Ecto neural progenitor cell (in vitro differentiated cells): ENCODE measurements at regions not wholly inside any gene's neighbourhood (a gene's known extent, or its start where the extent isn't known, plus 50 kb on each side); places are given as distances from the start of the nearest gene placed in this dataset.
A peak's percentile ranks its signal among the peaks of the same experiment; 100 is the strongest.
"Not testable (repeated sequence)": the region's sequence is repeated elsewhere in the genome, so short reads cannot be mapped to it uniquely, and the experiment has no call there.

Source experiments
- DNase-seq: peaks from one replicate; pipeline ENCODE4 v3.0.0-alpha.2; 2018; ENCODE audit warnings: low spot score

DNA sequence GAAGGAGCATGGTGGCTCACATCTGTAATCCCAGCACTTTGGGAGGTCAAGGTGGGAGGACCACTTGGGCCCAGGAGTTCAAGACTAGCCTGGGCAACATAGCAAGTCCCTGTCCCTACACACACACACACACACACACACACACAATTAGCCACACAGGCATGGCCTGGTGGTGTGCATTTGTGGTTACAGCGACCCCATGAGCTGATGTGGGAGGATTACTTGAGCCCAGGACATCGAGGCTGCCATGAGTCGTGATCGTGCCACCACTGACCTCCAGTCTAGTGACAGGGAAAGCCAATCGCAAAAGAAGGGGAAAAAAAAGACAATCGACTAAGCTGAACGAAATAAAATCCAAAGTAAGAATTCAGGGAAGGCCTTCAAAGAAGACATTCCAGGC lies 67.9 kb downstream of the TBX3 start:
- no peak for DNase-seq

DNA sequence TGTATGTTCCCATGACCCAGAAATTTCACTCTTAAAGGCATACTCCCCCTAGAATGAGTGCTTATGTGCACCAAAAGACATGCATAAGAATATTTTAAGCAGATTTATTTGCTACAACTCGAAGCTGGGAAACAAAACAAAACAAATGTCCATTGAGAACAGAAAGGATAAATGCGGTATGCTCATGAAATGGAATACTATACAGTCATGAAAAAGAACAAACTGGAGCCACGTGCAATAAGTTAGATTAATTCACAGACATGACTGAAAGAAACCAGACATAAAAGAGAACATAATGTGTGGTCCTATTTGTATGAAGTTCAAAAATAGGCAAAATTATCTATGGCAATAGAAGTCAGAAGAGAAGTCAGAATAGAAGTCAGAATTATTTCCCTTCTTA lies 69.9 kb downstream of the TBX3 start:
- DNase-seq = no peak

DNA sequence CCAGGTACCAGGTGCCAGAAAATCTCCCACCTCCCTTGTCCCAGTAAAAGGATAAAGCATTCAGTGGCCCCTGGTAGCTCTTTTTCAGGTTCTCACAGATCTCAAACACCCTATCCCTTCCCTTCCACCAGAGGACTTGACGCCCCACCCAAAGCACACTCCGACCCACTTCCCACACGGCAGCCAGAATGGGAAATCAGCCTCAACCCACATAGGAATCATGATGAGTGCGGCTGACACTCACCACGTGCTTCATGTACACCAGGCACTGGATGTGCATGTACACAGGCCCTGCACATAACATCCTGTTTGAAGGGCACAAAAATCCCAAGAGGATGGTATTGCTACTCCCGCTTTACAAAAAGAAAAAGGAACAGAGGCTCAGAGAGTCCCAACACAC lies 71.9 kb downstream of the TBX3 start:
- no peak for DNase-seq

DNA sequence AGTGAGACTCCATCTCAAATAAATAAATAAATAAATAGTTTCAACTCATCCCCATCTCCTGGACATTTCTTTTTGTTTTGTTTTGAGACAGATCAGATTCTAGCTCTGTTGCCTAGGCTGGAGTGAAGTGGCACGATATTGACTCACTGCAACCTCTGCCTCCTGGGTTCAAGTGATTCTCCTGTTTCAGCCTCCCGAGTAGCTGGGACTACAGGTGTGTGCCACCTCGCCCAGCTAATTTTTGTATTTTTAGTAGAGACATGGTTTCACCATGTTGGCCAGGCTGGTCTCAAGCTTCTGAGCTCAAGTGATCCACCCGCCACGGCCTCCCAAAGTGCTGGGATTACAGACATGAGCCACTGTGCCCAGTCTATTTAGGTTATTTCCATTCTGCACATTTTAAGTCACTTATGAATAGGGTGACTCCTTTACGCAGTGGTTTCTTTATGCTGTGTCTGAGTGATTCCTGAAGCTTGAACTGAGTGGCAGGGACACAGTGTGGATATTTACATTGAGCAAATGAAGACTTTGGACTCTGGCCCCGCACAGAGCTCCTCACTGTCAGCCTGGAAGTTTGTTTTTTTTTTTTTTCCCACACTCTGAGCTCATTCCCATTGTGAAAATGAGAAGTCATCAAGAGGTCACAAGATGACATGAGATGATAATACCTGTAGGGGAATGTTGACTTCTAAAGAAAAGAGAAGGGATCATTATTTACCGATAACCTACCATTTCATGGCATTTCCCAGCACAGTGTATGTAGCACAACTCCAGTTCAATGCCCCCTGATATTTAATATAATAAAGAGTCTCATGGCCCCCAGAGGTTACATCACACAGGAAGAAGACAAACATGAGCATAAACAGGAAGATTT lies 72.6 kb downstream of the TBX3 start:
- DNase-seq = no peak

DNA sequence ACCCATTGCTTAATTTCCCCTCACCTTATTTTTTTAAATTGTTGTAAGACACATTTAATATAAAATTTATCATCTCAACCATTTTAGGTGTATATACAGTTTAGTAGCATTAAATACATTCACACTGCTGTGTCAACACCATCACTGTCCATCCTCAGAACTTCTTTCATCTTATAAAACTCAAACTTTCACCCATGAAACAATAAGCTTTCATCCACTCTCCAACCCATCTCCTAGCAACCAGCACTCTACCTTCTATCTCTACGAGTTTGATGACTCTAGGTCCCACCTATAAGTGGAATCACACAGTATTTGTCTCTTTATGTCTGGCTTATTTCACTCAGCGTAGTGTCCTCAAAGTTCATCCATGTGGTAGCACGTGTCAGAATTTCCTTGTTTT lies 75.5 kb downstream of the TBX3 start:
- DNase-seq = no peak

DNA sequence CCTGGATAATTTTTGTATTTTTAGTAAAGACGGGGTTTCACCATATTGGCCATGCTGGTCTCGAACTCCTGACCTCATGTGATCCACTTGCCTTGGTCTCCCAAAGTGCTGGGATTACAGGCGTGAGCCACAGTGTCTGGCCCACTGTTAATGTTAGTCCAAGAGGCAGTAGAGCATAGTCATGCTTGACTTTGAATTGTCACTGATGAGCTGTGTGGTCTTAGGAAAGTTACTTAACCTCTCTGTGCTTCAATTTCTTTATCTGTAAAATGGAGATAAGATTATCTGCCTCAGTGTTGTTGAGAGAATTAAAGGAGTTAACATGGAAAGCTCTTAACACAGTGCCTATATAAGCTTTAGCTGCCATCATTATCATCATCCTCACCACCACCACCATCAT lies 78.1 kb downstream of the TBX3 start:
- DNase-seq = no peak

DNA sequence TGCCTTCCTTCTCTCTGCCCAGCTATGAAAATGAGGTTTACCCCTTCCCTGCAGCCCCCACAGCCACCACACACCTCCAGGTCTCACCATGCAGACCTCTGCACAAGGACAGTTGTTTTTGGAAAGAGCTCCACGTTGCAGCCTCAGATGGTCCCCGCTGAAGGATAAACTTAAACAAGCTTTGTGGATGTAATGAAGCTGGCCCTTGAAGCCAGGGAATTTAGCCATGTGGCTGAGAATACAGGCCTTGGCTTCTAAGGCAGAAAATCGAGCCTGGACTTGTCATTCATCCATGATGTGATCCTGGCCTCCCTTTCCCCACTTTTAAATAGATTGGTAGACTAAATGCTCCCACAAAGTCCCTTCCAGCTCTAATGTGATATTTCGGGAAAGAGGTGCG lies 79.4 kb downstream of the TBX3 start:
- DNase-seq = no peak

DNA sequence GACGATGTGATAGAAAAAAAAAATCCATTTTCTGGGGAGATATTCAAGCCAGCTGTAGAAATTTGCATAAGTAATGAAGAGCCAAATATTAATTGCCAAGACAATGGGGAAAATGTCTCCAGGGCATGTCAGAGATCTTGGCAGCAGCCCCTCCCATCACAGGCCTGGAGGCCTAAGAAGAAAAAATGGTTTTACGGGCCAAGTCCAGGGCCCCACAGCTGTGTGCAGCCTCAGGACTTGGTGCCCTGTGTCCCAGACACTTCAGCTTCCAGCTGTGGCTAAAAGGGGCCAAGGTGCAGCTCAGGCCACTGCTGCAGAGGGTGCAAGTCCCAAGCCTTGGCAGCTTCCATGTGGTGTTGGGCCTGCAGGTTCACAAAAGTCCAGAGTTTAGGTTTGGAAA lies 83.4 kb downstream of the TBX3 start:
- not testable (repeated sequence) for DNase-seq

DNA sequence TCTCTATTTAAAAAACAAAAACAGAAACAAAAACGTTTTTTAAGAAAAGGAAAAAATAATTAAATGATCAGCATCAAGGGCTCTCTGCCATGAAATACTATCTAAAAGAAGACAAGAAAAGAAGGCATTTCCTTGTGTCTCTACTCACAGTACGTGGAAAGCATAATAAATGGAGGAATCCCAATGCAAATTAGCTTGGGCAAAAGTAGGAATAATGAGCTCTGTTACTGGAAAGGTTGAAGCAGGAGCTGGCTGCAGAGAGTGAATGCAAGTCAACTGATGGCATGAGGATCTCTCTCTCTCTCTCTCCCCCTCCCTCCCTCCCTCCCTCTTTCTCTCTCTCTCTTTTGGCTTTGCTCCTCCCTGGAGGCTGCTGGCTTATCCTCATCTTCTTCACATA lies 85.9 kb downstream of the TBX3 start:
- DNase-seq = no peak

DNA sequence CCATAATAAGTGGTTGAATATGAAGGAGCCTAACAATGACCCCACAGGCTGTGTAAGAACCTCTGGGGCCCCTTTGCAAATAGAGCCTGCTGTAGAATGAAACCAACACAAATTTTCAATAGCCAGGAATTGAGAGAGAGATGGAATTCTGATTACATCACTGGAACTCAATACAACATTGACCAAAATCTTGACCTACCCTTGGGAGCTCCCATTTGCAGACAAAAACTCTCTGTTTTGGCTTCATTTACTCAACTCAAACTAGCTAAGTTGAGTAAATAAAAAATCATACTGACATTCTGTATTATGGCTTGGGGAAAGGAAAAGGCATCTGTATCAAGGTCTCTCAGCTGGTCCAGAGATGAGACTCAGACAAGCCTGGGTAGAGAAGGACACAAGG lies 91.0 kb downstream of the TBX3 start:
- DNase-seq = no peak

DNA sequence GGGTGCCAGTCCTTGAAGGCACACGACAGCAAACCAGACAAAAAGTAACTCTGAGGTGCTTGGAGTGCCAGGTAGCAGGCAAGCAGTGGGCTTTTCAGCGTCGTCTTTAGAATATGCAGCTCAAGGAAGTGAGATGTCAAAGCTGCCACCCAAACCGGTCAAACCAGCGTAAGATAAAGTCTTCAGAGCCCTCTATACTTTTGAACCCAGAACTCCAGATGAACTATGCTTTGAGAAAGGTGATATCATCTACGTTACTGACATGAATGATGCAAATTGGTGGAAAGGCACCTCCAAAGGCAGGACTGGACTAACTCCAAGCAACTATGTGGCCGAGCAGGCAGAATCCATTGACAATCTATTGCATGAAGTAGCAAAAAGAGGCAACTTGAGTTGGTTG lies 95.9 kb downstream of the TBX3 start:
- no peak for DNase-seq

DNA sequence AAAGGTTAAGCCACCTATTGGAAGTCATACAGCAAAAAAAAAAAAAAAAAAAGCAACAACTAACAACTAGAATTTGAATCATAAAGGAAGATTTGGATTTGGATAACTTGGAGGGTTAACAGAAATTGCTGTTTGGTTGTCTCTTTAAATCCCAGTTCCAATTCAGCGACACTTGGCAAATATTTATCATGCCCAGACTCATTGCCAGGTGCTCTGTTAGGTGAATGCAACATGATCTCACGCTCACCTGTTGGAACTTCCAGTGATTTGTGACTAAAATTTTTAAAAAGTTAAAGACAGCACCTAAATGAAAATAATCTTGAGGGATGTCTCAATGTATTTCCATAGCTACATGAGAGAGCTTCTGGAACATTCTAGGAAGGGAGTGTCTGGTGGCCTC lies 103.7 kb downstream of the TBX3 start:
- no peak for DNase-seq

DNA sequence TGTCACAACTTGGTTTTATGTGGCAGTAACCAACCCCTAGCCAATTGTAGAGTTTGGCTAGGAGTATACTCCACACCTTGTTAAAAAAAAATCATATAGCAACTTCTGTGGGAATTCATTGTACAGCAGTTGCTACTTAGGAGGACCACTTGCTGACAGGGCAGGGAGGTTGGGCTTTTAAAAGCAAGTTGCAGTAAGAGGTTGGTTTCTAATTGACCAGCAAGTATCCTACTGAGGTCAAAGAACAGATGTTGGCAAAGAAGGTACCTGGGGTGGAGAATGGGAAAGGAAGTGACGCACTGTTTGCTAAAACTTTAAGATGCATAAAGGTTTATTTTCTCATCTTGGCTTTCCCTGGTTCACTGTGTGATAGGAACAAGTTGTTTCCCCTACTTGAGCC lies 104.6 kb downstream of the TBX3 start:
- DNase-seq = no peak

DNA sequence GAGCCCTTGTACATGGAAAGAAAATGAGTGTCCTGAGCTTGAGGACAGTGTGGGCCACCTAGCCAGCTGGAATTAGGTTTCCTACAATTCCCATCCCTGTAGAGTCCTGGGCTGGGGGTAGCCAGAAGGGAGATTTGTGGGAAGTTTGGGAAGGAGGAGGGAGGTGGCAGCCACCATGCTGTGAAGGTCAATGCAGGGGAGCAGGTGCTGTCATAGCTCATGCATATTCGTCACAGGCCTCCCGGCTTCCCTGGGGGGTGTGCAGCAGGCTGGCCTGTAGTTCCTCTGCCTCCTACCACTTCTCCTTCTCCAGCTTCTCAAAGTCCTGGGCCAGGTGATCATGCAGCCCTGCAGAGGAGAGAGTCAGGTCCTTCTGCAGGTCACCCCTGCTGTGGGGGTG lies 121.3 kb downstream of the TBX3 start:
- DNase-seq = no peak

DNA sequence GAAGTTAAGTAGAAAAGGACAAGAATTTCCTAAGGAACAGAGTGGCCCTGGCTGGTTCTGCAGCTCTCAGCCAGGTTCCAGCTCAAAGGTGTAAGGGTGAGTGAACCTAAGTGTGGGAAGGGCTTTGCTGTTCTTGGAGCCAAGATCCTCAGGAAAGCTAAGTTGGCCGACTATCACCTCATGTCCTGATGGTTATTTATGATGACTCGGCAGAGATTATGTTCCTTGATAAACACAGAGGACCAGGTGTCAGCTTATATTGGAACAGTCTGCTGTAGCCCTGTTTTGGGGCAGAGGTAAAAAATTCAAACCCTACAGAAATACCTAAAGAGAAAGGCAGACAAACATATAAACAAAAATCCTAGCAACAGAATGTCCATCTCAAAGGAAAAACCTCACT lies 128.5 kb downstream of the TBX3 start:
- DNase-seq = no peak

DNA sequence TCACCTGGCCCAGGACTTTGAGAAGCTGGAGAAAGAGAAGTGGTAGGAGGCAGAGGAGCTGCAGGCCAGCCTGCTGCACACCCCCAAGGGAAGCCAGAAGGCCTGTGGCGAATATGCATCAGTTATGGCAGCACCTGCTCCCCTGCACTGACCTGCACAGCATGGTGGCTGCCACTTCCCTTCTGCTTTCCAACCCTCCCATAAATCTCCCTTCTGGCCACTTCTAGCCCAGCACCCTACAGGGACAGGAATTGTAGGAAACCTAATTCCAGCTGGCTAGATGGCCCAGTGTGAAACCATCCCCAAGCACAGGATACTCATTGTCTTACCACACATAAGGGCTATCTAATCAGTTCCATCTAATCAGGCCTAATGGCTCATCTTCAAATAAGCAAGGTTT lies 136.3 kb downstream of the TBX3 start:
- no peak for DNase-seq

DNA sequence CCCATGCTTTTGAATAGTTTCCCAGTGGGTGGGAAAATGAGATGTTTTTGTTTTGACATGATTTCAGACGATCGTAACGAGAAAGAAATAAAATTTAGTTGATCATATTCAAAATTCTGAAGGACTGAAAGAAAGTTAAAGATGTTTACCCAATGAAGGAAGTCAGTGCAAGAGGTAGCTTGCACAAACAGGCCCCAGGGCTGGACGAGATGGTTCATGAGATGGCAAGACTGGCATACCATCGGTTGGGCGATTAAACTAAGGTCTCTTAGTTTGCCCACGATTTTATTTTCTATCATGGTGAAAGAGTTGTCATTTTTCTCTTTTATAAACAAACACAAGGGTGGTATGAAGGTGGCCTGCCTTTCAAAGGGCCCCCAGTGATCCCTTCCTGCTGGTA lies 124.5 kb upstream of the TBX5 start:
- no peak for DNase-seq

DNA sequence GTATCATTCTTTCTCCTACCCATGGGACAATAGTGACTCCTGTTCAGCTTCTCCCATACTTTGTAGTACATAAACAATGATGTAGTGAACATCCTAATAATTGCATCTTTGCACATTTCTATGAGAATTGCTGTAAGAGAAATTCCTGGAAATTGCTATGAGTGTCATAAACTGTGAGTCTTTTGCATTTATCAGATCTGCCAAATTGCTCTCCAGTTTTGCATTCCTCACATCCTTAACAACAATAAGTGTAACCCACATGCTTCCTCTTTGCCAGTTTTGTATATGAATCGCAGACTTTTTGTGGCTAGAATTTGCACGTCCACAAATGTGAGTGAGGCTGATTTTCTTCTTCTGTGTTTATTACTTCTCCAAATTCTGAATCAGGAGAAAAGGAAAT lies 124.0 kb upstream of the TBX5 start:
- DNase-seq = no peak

DNA sequence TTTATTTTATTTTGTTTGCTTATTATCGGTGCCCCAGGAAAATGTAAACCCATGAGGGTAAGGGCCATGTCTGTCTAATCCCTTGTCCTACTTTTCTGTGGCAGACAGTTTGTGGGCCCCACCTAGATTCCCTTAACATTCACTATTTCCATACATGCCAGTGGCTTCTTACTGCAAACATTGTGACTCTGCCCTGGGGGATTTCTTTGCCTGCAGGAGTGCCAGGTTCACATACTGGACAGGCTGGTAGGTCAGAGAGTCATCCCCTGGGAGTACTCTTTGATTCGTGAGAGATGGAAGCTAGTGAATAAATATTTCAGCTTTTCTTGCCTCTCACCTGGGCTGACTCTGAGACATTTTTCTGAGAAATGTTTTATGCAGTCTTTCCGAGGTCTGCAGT lies 122.8 kb upstream of the TBX5 start:
- no peak for DNase-seq

DNA sequence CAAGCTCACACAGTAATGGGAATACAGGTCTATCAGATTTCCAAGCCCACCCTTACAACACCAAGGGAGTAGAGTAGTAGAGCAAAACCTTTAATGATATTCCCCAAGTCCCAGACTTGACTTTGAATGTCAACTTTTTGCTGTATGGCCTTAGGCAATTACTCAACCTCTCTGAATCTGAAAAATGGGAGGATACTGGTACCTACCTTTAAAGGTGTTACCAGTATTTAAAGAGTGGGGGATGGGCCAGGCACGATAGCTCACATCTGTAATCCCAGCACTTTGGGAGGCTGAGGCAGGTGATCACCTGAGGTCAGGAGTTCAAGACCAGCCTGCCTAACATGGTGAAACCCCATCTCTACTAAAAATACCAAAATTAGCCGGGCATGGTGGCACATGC lies 115.2 kb upstream of the TBX5 start:
- not testable (repeated sequence) for DNase-seq

DNA sequence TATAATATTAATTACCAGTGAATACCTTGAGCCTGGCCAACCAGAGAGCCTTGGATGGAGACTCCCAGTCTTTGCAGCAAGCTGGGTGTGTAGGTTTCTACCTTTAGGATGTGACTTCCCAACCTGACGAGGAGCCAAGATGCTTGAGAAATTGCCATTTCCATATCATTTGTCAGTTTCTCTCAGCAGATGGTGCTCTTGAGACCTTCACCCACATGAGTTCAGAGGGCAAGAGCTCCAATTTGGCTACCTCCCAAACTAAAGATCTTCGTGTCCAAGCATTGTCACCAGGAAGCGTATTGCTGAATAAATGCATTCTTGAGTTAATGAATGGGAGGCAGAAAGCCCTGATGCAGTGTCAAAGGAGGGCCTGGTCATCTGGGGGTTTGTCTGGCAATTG lies 106.4 kb upstream of the TBX5 start:
- DNase-seq = no peak

DNA sequence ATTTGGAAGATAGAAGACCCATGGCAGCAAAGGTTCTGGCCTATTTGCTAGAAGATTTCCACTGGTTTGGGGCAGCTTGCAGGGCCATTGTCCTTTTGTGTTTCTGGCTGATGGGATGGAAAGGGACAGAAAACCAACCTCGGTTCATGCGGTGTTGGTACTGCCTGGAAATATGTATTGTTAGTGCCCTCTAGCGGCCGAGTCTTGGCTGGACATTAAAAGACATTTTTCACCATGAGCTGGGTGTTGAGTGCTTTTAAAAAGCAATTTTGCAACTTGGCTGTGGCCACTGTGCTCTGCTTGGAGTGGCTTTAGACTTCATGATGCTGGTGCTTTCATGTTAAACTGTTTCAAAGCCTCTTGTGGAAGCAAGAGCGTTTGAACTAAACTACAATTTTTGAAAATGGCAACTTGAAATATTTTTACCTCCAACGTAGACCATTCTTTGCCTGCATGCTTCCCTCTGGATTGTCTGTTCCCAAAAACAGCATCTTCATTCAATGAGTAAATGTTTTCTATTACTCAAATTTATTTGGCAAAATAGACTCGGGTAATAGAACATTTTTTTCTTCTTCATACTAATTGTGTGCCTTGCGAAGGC lies 102.7 kb upstream of the TBX5 start:
- peak; percentile 84 for DNase-seq

DNA sequence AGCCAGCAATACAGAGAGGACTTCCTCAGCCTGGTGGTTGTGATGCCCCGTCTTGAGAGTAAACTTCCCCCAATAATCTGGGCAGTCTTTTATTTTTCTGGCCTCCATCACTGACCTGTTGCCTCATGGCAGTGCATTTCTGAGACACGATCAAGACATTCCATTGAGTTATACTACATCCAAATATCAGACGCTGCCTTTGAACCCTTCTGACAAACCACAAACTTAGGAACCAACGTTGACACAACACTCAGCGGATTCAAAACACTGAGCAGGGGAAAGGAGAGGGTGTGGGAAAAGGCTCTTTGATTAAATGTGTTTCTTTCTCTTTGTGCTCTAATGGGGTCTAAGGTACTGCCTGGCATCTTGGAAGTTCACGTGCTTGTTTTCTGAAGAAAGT lies 100.7 kb upstream of the TBX5 start:
- DNase-seq = no peak

DNA sequence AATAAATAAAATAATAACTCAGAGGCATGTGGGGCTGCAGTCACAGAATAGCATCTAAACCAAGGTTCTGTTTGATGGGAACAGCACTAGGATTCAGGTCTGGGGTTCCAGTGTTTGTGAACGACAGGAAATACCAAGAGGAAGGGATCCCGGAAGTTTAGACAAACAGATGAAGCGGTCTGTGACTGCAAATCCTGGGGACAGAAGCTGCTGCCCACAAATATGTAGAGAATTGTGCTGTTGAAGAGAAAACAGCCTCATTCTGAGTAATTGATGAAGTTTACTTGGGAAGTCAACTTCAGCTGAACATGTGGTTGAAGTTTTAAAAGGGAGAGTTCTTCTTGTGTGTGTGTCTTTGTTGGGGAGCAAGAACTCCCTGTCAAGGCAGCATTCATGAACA lies 98.4 kb upstream of the TBX5 start:
- DNase-seq = no peak
